ENCODE measurements at regions not wholly inside any gene's neighbourhood (a gene's known extent, or its start where the extent isn't known, plus 50 kb on each side); places are given as distances from the start of the nearest gene placed in this dataset.
"Not testable (repeated sequence)": the region's sequence is repeated elsewhere in the genome, so short reads cannot be mapped to it uniquely, and the experiment has no call there.

DNA sequence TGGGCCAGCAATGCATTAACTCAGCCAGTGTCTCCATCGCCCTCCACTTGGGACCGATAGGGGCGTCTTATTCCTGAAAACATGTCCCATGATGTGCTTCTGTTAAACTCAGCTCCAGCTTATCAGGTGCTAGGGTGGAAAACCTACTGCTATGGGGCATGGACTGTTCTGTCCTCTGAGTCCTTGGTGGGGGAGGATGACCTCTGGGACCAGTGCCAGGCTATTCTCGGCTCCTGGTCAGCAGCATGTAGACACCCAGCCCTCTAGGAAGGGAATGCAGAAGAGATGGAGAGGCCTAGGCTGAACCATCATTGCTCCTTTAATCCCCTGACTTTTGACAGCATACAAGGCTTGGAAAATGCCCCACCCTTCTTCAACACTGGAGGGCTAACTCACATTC is 486.2 kb downstream of the MED13L start:
- TF ChIP-seq, protein P1, sequence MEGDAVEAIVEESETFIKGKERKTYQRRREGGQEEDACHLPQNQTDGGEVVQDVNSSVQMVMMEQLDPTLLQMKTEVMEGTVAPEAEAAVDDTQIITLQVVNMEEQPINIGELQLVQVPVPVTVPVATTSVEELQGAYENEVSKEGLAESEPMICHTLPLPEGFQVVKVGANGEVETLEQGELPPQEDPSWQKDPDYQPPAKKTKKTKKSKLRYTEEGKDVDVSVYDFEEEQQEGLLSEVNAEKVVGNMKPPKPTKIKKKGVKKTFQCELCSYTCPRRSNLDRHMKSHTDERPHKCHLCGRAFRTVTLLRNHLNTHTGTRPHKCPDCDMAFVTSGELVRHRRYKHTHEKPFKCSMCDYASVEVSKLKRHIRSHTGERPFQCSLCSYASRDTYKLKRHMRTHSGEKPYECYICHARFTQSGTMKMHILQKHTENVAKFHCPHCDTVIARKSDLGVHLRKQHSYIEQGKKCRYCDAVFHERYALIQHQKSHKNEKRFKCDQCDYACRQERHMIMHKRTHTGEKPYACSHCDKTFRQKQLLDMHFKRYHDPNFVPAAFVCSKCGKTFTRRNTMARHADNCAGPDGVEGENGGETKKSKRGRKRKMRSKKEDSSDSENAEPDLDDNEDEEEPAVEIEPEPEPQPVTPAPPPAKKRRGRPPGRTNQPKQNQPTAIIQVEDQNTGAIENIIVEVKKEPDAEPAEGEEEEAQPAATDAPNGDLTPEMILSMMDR (IDR thresholded peaks at IDR 0.05) = no peak
- TF ChIP-seq EZH2 (IDR thresholded peaks at IDR 0.05) = no peak
- no peak for TF ChIP-seq EZH2phosphoT487 (IDR thresholded peaks at IDR 0.05)
- DNase-seq (ENCODE audit: low spot score) = no peak
- Histone ChIP-seq H3K4me3 (no peak overlapping the region), H4K20me1 (ENCODE audit: low read depth) (no peaks in the 10 kb centered on the region), H3K4me1 (no peaks in the 10 kb centered on the region), H3K27ac (no peak overlapping the region), H3K79me2 (ENCODE audit: low read depth) (no peaks in the 10 kb centered on the region), H3K4me2 (no peak overlapping the region), H3K27me3 (peaks cover 3% of the 10 kb centered on the region), H3K36me3 (no peaks in the 10 kb centered on the region), H3K9me3 (ENCODE audit: low read depth) (no peaks in the 10 kb centered on the region), H3F3A (ENCODE audit: low read depth) (no peaks in the 10 kb centered on the region), H3K9ac (no peak overlapping the region), H2AFZ (replicated peaks) (no peak overlapping the region)
- no peak overlapping the region for H3K27ac Mint-ChIP-seq
- no peaks in the 10 kb centered on the region for H3K9me3 Mint-ChIP-seq
- H3K4me3 Mint-ChIP-seq = no peak overlapping the region
- no peaks in the 10 kb centered on the region for H3K4me1 Mint-ChIP-seq
- H3K36me3 Mint-ChIP-seq = no peaks in the 10 kb centered on the region
- H3K27me3 Mint-ChIP-seq (ENCODE audit: insufficient read depth, low read depth) = no peaks in the 10 kb centered on the region

DNA sequence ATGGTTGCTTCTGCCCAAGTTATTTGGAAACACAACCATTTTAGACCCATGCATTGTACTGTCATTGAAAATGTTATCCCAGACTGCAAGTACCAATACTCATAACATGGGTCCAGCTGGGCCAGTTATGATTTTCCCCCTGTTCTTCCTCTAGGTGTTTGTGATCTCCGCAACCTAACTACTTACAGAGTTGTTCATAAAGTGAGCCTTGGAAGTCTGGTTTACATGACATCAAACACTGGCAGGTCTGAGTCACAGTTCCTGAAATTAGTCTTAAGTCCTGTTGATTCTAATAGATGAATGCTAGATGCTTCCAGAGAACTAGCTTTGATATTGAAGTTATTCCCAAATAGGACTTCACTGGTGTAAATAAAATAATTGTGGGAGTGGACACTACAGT is 487.0 kb downstream of the MED13L start:
- no peaks in the 10 kb centered on the region for H3K79me2 ChIP-seq (ENCODE audit: low read depth)
- H4K20me1 ChIP-seq (ENCODE audit: low read depth) = no peaks in the 10 kb centered on the region
- no peak overlapping the region for H3K9ac ChIP-seq
- H2AFZ ChIP-seq (replicated peaks) = no peak overlapping the region
- no peak overlapping the region for H3K27ac Mint-ChIP-seq
- no peaks in the 10 kb centered on the region for H3K9me3 Mint-ChIP-seq
- no peaks in the 10 kb centered on the region for H3K4me1 Mint-ChIP-seq
- no peak overlapping the region for H3K4me2 ChIP-seq
- H3K4me3 ChIP-seq = no peak overlapping the region
- no peaks in the 10 kb centered on the region for H3K36me3 Mint-ChIP-seq
- H3K9me3 ChIP-seq (ENCODE audit: low read depth) = no peaks in the 10 kb centered on the region
- H3K36me3 ChIP-seq = no peaks in the 10 kb centered on the region
- no peak overlapping the region for H3K4me3 Mint-ChIP-seq
- H3K4me1 ChIP-seq = no peaks in the 10 kb centered on the region
- no peak overlapping the region for H3K27ac ChIP-seq
- no peaks in the 10 kb centered on the region for H3K27me3 Mint-ChIP-seq (ENCODE audit: insufficient read depth, low read depth)
- no peak for TF ChIP-seq EZH2 (IDR thresholded peaks at IDR 0.05)
- no peaks in the 10 kb centered on the region for H3F3A ChIP-seq (ENCODE audit: low read depth)
- DNase-seq (ENCODE audit: low spot score) = no peak
- peaks cover 3% of the 10 kb centered on the region for H3K27me3 ChIP-seq

DNA sequence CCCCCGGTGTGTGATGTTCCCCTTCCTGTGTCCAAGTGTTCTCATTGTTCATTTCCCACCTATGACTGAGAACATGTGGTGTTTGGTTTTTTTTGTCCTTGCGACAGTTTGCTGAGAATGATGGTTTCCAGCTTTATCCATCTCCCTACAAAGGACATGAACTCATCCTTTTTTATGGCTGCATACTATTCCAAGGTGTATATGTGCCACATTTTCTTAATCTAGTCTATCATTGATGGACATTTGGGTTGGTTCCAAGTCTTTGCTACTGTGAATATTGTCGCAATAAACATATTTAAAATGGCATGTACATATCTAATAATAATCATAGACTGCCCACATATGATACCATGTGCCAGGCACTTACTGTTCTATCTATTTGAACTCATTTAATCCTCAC is 491.0 kb downstream of the MED13L start:
- not testable (repeated sequence) for DNase-seq (ENCODE audit: low spot score); H3K4me2 ChIP-seq; H3K36me3 ChIP-seq; H3K27me3 ChIP-seq; H3K79me2 ChIP-seq (ENCODE audit: low read depth); H3K4me1 Mint-ChIP-seq; H3K9me3 ChIP-seq (ENCODE audit: low read depth); H3K27me3 Mint-ChIP-seq (ENCODE audit: insufficient read depth, low read depth); H3K4me3 ChIP-seq; H3K27ac ChIP-seq; H3K9ac ChIP-seq; H3K36me3 Mint-ChIP-seq; H4K20me1 ChIP-seq (ENCODE audit: low read depth); H3K9me3 Mint-ChIP-seq; H3K4me1 ChIP-seq; H2AFZ ChIP-seq (replicated peaks); H3K27ac Mint-ChIP-seq; H3F3A ChIP-seq (ENCODE audit: low read depth); H3K4me3 Mint-ChIP-seq

DNA sequence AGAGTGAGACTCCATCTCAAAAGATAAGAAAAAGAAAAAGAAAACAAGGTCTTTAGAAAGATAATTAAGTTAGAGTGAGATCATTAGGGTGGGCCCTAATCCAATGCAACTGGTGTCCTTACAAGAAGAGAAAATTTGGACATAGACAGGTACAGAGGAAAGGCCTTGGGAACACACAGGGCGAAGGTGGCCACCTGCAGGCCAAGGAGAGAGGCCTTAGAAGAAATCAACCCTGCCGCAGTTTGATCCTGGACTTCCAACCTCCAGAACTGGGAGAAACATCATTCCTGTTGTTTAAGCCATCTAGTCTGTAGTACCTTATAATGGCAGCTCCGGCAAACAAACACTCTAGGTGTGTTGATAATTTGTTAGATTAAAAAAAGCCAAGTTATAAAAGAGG is 491.9 kb downstream of the MED13L start:
- Histone ChIP-seq H3K4me2 (no peak overlapping the region), H2AFZ (replicated peaks) (no peak overlapping the region), H3K79me2 (ENCODE audit: low read depth) (no peaks in the 10 kb centered on the region), H3F3A (ENCODE audit: low read depth) (no peaks in the 10 kb centered on the region), H3K9ac (no peak overlapping the region), H4K20me1 (ENCODE audit: low read depth) (no peaks in the 10 kb centered on the region), H3K27ac (no peak overlapping the region), H3K4me3 (no peak overlapping the region), H3K27me3 (peaks cover 3% of the 10 kb centered on the region), H3K4me1 (no peaks in the 10 kb centered on the region), H3K36me3 (no peaks in the 10 kb centered on the region), H3K9me3 (ENCODE audit: low read depth) (no peaks in the 10 kb centered on the region)
- H3K27me3 Mint-ChIP-seq (ENCODE audit: insufficient read depth, low read depth) = peaks cover 3% of the 10 kb centered on the region
- H3K27ac Mint-ChIP-seq = no peak overlapping the region
- peaks cover 4% of the 10 kb centered on the region for H3K9me3 Mint-ChIP-seq
- H3K36me3 Mint-ChIP-seq = no peaks in the 10 kb centered on the region
- H3K4me3 Mint-ChIP-seq = no peak overlapping the region
- TF ChIP-seq, protein P1 (IDR thresholded peaks at IDR 0.05) = peak; percentile 20
- TF ChIP-seq EZH2phosphoT487 (IDR thresholded peaks at IDR 0.05) = no peak
- no peak for DNase-seq (ENCODE audit: low spot score)
- H3K4me1 Mint-ChIP-seq = no peaks in the 10 kb centered on the region
